ENCODE measurements at regions not wholly inside any gene's neighbourhood (a gene's known extent, or its start where the extent isn't known, plus 50 kb on each side); places are given as distances from the start of the nearest gene placed in this dataset.

DNA sequence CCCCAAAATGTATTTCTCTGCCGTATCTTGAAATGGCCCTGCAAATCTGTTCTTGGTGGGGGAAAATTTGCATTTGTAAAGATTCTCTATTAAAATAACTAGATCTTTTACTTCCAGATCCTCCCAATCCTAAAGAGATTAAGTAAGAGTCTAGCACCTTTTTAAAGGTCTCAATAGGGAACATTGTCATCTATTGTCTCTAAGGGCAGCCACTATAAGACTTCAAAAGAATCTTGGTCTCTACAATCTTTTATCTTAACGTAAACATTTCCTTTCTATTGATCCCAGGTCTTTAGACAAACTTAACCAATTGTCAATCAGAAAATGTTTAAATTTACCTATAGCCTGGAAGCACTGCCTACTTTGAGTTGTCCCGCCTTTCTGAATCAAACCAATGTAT is 1313.3 kb downstream of the ROBO2 start:
- TF ChIP-seq KLF6 (CRISPR knock-in tag; IDR thresholded peaks at IDR 0.05) (no peak), ZNF747 (CRISPR knock-in tag; IDR thresholded peaks at IDR 0.05; ENCODE audit: borderline replicate concordance) (no peak), ZZZ3 (CRISPR knock-in tag; IDR thresholded peaks at IDR 0.05; ENCODE audit: borderline replicate concordance) (no peak), CBX1 (IDR thresholded peaks at IDR 0.05; ENCODE audit: low read depth) (no peak), EZH2 (conservative IDR thresholded peaks at IDR 0.05; ENCODE audit: low read depth, low read length) (no peak), POLR2A (IDR thresholded peaks at IDR 0.05; ENCODE audit: insufficient read depth in 1 of 2, low read depth in 2 of 2, low read length in 2 of 2) (no peak)
- TF ChIP-seq, protein P1, sequence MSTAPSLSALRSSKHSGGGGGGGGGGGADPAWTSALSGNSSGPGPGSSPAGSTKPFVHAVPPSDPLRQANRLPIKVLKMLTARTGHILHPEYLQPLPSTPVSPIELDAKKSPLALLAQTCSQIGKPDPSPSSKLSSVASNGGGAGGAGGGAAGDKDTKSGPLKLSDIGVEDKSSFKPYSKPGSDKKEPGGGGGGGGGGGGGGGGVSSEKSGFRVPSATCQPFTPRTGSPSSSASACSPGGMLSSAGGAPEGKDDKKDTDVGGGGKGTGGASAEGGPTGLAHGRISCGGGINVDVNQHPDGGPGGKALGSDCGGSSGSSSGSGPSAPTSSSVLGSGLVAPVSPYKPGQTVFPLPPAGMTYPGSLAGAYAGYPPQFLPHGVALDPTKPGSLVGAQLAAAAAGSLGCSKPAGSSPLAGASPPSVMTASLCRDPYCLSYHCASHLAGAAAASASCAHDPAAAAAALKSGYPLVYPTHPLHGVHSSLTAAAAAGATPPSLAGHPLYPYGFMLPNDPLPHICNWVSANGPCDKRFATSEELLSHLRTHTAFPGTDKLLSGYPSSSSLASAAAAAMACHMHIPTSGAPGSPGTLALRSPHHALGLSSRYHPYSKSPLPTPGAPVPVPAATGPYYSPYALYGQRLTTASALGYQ (CRISPR knock-in tag; IDR thresholded peaks at IDR 0.05): no peak
- TF ChIP-seq, protein P2, sequence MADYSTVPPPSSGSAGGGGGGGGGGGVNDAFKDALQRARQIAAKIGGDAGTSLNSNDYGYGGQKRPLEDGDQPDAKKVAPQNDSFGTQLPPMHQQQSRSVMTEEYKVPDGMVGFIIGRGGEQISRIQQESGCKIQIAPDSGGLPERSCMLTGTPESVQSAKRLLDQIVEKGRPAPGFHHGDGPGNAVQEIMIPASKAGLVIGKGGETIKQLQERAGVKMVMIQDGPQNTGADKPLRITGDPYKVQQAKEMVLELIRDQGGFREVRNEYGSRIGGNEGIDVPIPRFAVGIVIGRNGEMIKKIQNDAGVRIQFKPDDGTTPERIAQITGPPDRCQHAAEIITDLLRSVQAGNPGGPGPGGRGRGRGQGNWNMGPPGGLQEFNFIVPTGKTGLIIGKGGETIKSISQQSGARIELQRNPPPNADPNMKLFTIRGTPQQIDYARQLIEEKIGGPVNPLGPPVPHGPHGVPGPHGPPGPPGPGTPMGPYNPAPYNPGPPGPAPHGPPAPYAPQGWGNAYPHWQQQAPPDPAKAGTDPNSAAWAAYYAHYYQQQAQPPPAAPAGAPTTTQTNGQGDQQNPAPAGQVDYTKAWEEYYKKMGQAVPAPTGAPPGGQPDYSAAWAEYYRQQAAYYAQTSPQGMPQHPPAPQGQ (CRISPR knock-in tag; IDR thresholded peaks at IDR 0.05; ENCODE audit: borderline replicate concordance): no peak
- TF ChIP-seq, protein P3, sequence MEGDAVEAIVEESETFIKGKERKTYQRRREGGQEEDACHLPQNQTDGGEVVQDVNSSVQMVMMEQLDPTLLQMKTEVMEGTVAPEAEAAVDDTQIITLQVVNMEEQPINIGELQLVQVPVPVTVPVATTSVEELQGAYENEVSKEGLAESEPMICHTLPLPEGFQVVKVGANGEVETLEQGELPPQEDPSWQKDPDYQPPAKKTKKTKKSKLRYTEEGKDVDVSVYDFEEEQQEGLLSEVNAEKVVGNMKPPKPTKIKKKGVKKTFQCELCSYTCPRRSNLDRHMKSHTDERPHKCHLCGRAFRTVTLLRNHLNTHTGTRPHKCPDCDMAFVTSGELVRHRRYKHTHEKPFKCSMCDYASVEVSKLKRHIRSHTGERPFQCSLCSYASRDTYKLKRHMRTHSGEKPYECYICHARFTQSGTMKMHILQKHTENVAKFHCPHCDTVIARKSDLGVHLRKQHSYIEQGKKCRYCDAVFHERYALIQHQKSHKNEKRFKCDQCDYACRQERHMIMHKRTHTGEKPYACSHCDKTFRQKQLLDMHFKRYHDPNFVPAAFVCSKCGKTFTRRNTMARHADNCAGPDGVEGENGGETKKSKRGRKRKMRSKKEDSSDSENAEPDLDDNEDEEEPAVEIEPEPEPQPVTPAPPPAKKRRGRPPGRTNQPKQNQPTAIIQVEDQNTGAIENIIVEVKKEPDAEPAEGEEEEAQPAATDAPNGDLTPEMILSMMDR (CRISPR knock-in tag; IDR thresholded peaks at IDR 0.05): no peak
